NCI-H345 (cell line): ENCODE measurements at regions not wholly inside any gene's neighbourhood (a gene's known extent, or its start where the extent isn't known, plus 50 kb on each side); places are given as distances from the start of the nearest gene placed in this dataset.
A peak's percentile ranks its signal among the peaks of the same experiment; 100 is the strongest.

ENCODE experiments used
- DNase-seq: peaks from one replicate; lab custom pipeline; 2025; lab: John Stamatoyannopoulos, UW

GRCh38 chr4:129350834-129351721 is 255.1 kb downstream of the C4orf33 start:
- DNase-seq, result no peak

- no peak for DNase-seq
Measured at GRCh38 chr4:129352480-129352879, 256.5 kb downstream of the C4orf33 start.

GRCh38 chr4:129353490-129353889 is 257.5 kb downstream of the C4orf33 start:
- no peak for DNase-seq

- no peak for DNase-seq
Measured at GRCh38 chr4:129355031-129355430, 259.1 kb downstream of the C4orf33 start.

- no peak for DNase-seq
Measured at GRCh38 chr4:129355516-129355915, 259.6 kb downstream of the C4orf33 start.

- no peak for DNase-seq
Measured at GRCh38 chr4:129358571-129358970, 262.6 kb downstream of the C4orf33 start.

GRCh38 chr4:129359461-129359860 is 263.5 kb downstream of the C4orf33 start:
- no peak for DNase-seq

GRCh38 chr4:129362691-129363274 is 266.8 kb downstream of the C4orf33 start:
- DNase-seq, result peak; percentile 30

GRCh38 chr4:129364747-129365452 is 268.9 kb downstream of the C4orf33 start:
- no peak for DNase-seq

- no peak for DNase-seq
Measured at GRCh38 chr4:129369361-129370010, 273.5 kb downstream of the C4orf33 start.

- DNase-seq, result no peak
Measured at GRCh38 chr4:129371065-129371464, 275.1 kb downstream of the C4orf33 start.

- DNase-seq, result no peak
Measured at GRCh38 chr4:129371926-129372325, 276.0 kb downstream of the C4orf33 start.

- no peak for DNase-seq
Measured at GRCh38 chr4:129377131-129377845, 281.3 kb downstream of the C4orf33 start.

- DNase-seq, result peak; percentile 25
Measured at GRCh38 chr4:129378364-129378763, 282.4 kb downstream of the C4orf33 start.

GRCh38 chr4:129379429-129379828 is 283.5 kb downstream of the C4orf33 start:
- DNase-seq, result no peak

GRCh38 chr4:129384974-129385373 is 289.0 kb downstream of the C4orf33 start:
- DNase-seq, result peak; percentile 6

- no peak for DNase-seq
Measured at GRCh38 chr4:129387666-129388065, 291.7 kb downstream of the C4orf33 start.

GRCh38 chr4:129393976-129394375 is 298.0 kb downstream of the C4orf33 start:
- DNase-seq, result peak; percentile 48

- no peak for DNase-seq
Measured at GRCh38 chr4:129394635-129395034, 298.7 kb downstream of the C4orf33 start.

GRCh38 chr4:129403848-129404247 is 307.9 kb downstream of the C4orf33 start:
- DNase-seq, result no peak

- no peak for DNase-seq
Measured at GRCh38 chr4:129410115-129410514, 314.2 kb downstream of the C4orf33 start.

GRCh38 chr4:129415004-129415403 is 319.1 kb downstream of the C4orf33 start:
- no peak for DNase-seq
